Skeletal muscle satellite cell (primary cell): ENCODE measurements at regions not wholly inside any gene's neighbourhood (a gene's known extent, or its start where the extent isn't known, plus 50 kb on each side); places are given as distances from the start of the nearest gene placed in this dataset.

Experiments used
- H3K27me3 ChIP-seq: 2 replicates; pipeline ENCODE4 v1.7.0; 2013; ENCODE audit warnings: low read length; ENCODE audit not compliant: control insufficient read depth, insufficient read depth
- H3K36me3 ChIP-seq: 2 replicates; pipeline ENCODE4 v1.7.0; 2013; ENCODE audit warnings: mild to moderate bottlenecking, control low read depth, low read length; ENCODE audit not compliant: insufficient read depth
- H3K4me1 ChIP-seq: 2 replicates; pipeline ENCODE4 v1.7.0; 2013; ENCODE audit warnings: low read length; ENCODE audit not compliant: control insufficient read depth, insufficient read depth
- H3K4me2 ChIP-seq: 2 replicates; pipeline ENCODE4 v1.7.0; 2013; ENCODE audit warnings: mild to moderate bottlenecking, low read length
- H3K4me3 ChIP-seq: 2 replicates; pipeline ENCODE4 v1.7.0; 2013; ENCODE audit warnings: low read length
- H3K9ac ChIP-seq: 2 replicates; pipeline ENCODE4 v1.7.0; 2013; ENCODE audit warnings: mild to moderate bottlenecking, low read depth, low read length, moderate library complexity
- H3K9me3 ChIP-seq: replicated peaks from 2 replicates; pipeline ENCODE4 v1.7.0; 2013; ENCODE audit warnings: mild to moderate bottlenecking, control low read depth, low read length

DNA sequence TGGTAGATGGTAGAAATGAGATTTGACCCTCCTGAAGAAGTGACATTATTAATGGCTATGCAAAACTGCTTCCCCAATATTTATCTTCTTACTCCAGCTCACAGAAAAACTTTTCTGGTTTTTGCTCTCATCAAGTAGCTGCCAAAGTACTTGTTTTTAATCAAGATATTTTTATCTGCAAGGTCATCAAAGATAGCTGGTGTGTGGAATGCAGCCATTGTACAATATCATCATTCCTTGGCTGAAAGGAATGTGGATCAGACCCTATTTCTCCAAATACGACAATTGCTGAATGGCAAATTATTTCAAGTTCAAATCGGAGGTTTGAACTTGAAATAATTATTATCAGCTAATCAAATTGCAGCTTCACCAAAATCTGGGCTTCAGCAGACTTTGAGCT lies 126.9 kb upstream of the SLC7A14 start:
- no peaks in the 10 kb centered on the region for H3K36me3 ChIP-seq
- no peak overlapping the region for H3K9ac ChIP-seq
- peaks cover 4% of the 10 kb centered on the region for H3K9me3 ChIP-seq
- H3K4me1 ChIP-seq = peaks cover 46% of the 10 kb centered on the region
- no peaks in the 10 kb centered on the region for H3K27me3 ChIP-seq
- no peak overlapping the region for H3K4me3 ChIP-seq
- no peak overlapping the region for H3K4me2 ChIP-seq

GRCh38 chr3:170712336-170712735 lies 126.5 kb upstream of the SLC7A14 start:
- H3K9ac ChIP-seq = no peak overlapping the region
- H3K36me3 ChIP-seq = no peaks in the 10 kb centered on the region
- peaks cover 41% of the 10 kb centered on the region for H3K4me1 ChIP-seq
- no peak overlapping the region for H3K4me2 ChIP-seq
- H3K4me3 ChIP-seq = no peak overlapping the region
- no peaks in the 10 kb centered on the region for H3K27me3 ChIP-seq
- peaks cover 4% of the 10 kb centered on the region for H3K9me3 ChIP-seq

- H3K4me1 ChIP-seq = peaks cover 38% of the 10 kb centered on the region
- no peaks in the 10 kb centered on the region for H3K36me3 ChIP-seq
- no peak overlapping the region for H3K9ac ChIP-seq
- no peaks in the 10 kb centered on the region for H3K27me3 ChIP-seq
- no peak overlapping the region for H3K4me3 ChIP-seq
- no peak overlapping the region for H3K4me2 ChIP-seq
- H3K9me3 ChIP-seq = peaks cover 4% of the 10 kb centered on the region
These were observed 125.9 kb upstream of the SLC7A14 start for GRCh38 chr3:170711786-170712185.

DNA sequence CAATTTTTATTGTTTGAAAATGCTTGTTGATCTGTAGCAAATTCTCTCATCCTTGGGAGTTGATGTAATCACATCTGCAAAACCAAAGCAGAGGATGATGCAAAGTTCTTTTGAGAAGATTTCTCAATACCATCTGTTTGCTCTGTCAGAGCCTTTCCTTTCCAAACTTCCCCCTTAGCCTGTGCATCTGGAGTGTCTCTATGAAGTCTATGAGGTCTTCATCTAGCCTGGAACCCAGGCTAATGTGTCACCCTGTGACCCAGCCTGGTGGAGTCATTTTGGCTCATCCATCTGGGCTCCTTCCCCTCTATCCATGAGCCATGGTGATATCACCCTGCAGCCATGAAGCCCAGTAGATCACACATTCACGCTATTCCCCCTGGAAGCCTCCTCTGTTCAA lies 123.2 kb upstream of the SLC7A14 start:
- Histone ChIP-seq H3K9me3 (peaks cover 4% of the 10 kb centered on the region), H3K27me3 (no peaks in the 10 kb centered on the region), H3K4me1 (peaks cover 25% of the 10 kb centered on the region), H3K4me3 (no peak overlapping the region), H3K36me3 (no peaks in the 10 kb centered on the region), H3K9ac (no peak overlapping the region), H3K4me2 (no peak overlapping the region)

DNA sequence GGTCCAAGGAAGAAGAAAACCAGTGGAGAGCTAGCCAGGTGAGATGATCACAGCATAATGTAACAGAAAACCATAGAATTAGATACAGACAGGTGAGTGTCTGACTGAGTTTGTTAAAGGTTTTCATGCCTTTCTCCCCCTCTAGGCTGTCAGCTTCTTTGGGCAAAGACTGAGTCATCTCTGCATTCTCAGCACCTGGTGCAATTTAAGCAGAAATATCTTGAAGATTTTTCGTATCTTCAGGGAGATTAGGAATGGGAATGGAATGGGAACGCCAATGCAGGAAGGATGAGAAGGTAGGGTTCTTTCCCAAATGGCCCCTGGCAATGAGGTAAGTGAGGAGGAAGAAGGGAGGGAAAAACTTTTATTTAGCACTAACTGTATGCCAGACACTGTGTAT lies 122.0 kb upstream of the SLC7A14 start:
- Histone ChIP-seq H3K36me3 (no peaks in the 10 kb centered on the region), H3K9me3 (peaks cover 4% of the 10 kb centered on the region), H3K4me2 (no peak overlapping the region), H3K4me3 (no peak overlapping the region), H3K4me1 (peaks cover 19% of the 10 kb centered on the region), H3K9ac (no peak overlapping the region), H3K27me3 (no peaks in the 10 kb centered on the region)

- no peaks in the 10 kb centered on the region for H3K27me3 ChIP-seq
- H3K4me2 ChIP-seq = no peak overlapping the region
- H3K9ac ChIP-seq = no peak overlapping the region
- no peaks in the 10 kb centered on the region for H3K36me3 ChIP-seq
- peaks cover 4% of the 10 kb centered on the region for H3K9me3 ChIP-seq
- H3K4me1 ChIP-seq = peaks cover 24% of the 10 kb centered on the region
- no peak overlapping the region for H3K4me3 ChIP-seq
These were observed 119.3 kb upstream of the SLC7A14 start for GRCh38 chr3:170705131-170705530.

DNA sequence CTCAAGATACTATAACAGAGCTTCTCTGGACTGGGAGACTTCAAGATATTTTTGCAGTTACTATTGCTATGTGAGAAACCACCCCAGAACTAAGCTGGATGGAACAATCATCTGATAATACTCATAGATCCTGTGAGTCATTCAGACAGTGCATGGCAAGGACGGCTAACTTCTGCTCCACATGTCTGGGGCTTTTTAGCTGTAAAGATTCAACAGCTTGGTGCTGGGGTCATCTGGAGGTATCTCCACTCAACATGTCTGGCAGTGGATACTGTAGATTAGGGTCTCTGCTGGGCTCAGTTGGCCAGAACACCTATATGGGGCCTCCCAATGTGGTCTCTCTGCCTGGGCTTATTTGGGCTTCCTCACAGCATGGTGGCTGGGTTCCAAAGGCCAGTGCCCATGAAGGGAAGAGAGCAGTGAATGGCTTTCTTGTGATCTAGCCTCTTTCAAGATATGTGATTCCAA lies 117.3 kb upstream of the SLC7A14 start:
- Histone ChIP-seq H3K9ac (peak overlapping the region; percentile 39), H3K4me3 (no peak overlapping the region), H3K36me3 (no peaks in the 10 kb centered on the region), H3K9me3 (no peaks in the 10 kb centered on the region), H3K4me2 (no peak overlapping the region), H3K4me1 (peaks cover 17% of the 10 kb centered on the region), H3K27me3 (no peaks in the 10 kb centered on the region)

GRCh38 chr3:170701696-170702678 lies 116.1 kb upstream of the SLC7A14 start:
- no peak overlapping the region for H3K4me2 ChIP-seq
- no peaks in the 10 kb centered on the region for H3K9me3 ChIP-seq
- no peaks in the 10 kb centered on the region for H3K36me3 ChIP-seq
- no peaks in the 10 kb centered on the region for H3K27me3 ChIP-seq
- no peak overlapping the region for H3K4me3 ChIP-seq
- peaks cover 17% of the 10 kb centered on the region for H3K4me1 ChIP-seq
- peak overlapping the region; percentile 39 for H3K9ac ChIP-seq

DNA sequence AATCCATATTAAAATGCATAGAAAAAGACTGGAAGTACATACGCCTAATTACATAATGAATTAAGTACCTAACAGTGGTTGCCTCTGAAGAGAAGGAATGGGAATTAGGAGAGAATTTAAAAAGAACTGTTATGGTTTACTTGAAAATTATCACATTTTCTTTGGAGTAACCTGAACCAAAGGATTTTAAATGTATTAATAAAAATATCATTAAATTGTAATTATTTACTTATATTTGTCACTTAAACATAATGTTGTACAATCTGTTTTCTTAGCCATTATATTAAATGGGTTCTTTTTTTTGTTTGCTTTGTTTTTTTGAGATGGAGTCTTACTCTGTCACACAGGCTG lies 114.2 kb upstream of the SLC7A14 start:
- Histone ChIP-seq H3K4me1 (peaks cover 17% of the 10 kb centered on the region), H3K9me3 (no peaks in the 10 kb centered on the region), H3K27me3 (no peaks in the 10 kb centered on the region), H3K9ac (no peak overlapping the region), H3K4me3 (no peak overlapping the region), H3K36me3 (no peaks in the 10 kb centered on the region), H3K4me2 (no peak overlapping the region)

DNA sequence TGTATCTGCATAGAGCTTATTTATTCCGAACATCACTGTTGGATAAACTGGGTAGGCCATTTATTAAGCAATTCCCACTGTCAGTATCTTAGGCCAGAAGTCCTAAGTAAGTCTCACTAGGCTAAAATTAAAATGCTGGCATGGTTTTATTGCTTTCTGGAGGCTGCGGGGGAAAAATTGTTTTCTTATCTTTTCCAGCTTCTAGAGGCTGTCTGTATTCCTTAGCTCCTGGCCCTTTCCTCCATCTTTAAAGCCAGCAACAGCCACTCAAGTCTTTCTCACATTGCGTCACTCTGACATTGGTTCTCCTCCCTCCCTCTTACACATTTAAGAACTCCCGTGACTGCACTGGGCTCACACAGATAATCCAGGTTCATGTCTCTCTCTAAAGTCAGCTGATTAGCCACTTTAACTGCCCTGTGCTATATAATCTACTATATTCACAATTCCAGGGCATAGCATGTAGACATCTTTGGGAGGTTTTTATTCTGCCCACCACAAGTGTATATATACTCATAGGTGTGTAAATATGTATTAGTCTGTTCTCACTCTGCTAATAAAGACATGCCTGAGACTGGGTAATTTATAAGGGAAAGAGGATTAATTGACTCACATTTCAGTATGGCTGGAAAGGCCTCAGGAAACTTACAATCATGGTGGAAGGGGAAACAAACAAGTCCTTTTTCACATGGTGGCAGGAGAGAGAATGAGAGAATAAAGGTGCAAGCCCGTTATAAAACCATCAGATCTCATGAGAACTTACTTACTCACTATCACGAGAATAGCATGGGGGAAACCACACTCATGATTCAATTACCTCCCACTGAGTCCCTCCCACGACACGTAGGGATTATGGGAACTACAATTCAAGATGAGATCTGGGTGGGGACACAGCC lies 113.5 kb upstream of the SLC7A14 start:
- H3K36me3 ChIP-seq = no peaks in the 10 kb centered on the region
- H3K4me2 ChIP-seq = no peak overlapping the region
- no peak overlapping the region for H3K4me3 ChIP-seq
- H3K9ac ChIP-seq = no peak overlapping the region
- peaks cover 17% of the 10 kb centered on the region for H3K4me1 ChIP-seq
- H3K9me3 ChIP-seq = no peaks in the 10 kb centered on the region
- no peaks in the 10 kb centered on the region for H3K27me3 ChIP-seq

DNA sequence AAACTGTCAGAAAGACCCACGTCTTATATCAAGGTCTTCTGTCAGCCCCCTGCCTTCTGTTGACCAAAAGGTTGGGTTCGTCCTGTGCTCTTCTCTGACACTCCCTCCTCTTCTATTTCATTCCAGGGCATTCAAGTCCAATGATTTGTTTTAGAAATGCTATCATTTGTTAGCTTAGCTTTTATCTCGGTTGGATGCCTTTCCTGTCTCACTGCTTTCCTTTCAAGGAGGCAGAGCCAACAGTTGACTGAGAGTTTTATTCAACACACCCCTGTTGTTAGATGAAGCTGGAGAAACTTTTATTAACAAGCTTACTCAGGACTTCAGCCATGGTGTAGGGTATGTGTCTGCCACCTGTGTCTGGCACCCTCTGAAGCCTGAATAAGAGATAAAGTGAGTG lies 112.0 kb upstream of the SLC7A14 start:
- no peak overlapping the region for H3K9ac ChIP-seq
- no peak overlapping the region for H3K4me3 ChIP-seq
- no peak overlapping the region for H3K4me2 ChIP-seq
- no peaks in the 10 kb centered on the region for H3K36me3 ChIP-seq
- H3K27me3 ChIP-seq = no peaks in the 10 kb centered on the region
- H3K9me3 ChIP-seq = no peaks in the 10 kb centered on the region
- H3K4me1 ChIP-seq = peaks cover 13% of the 10 kb centered on the region
